Vagina (tissue), 2 donors: ENCODE measurements at regions not wholly inside any gene's neighbourhood (a gene's known extent, or its start where the extent isn't known, plus 50 kb on each side); places are given as distances from the start of the nearest gene placed in this dataset.

ENCODE experiments used
- CTCF ChIP-seq, 3 experiments: fragments of 450-650 bp in 2 of 3; fragments of 200-600 bp in 1 of 3; sonication (generic) in 1 of 3; IDR thresholded peaks; one replicate each; pipeline ENCODE4 v1.5.1; 2017 to 2019; ENCODE audit warnings: antibody characterized with exemption in 3 of 3, mild to moderate bottlenecking in 2 of 3, moderate library complexity in 2 of 3
- POLR2A ChIP-seq, 2 donors: fragments of 450-650 bp; IDR thresholded peaks; one replicate each; pipeline ENCODE4 v1.6.1; 2017; ENCODE audit warnings: antibody characterized with exemption in 2 of 2, mild to moderate bottlenecking in 2 of 2, moderate library complexity in 2 of 2

GRCh38 chr6:105901583-105901982 lies 184.6 kb upstream of the PRDM1 start:
- no peak for TF ChIP-seq CTCF (IDR thresholded peaks at IDR 0.05)
- TF ChIP-seq POLR2A (IDR thresholded peaks at IDR 0.05): no peak
